Nephron (organoid): ENCODE measurements at regions not wholly inside any gene's neighbourhood (a gene's known extent, or its start where the extent isn't known, plus 50 kb on each side); places are given as distances from the start of the nearest gene placed in this dataset.
A peak's percentile ranks its signal among the peaks of the same experiment; 100 is the strongest.

Source experiments
- H3K27ac Mint-ChIP-seq, 3 experiments: 2 replicates each; pipeline ENCODE4 v1.8.0; 2020; ENCODE audit warnings: mixed read lengths in 3 of 3, mild to moderate bottlenecking in 2 of 3, moderate library complexity in 1 of 3
- H3K27me3 Mint-ChIP-seq: 2 replicates; pipeline ENCODE4 v1.8.0; 2021; ENCODE audit warnings: low read depth, mild to moderate bottlenecking, moderate library complexity, mixed read lengths
- H3K36me3 Mint-ChIP-seq: 2 replicates; pipeline ENCODE4 v1.8.0; 2020; ENCODE audit warnings: low read depth, mixed read lengths
- H3K4me1 Mint-ChIP-seq: 2 replicates; pipeline ENCODE4 v1.8.0; 2020; ENCODE audit warnings: mixed read lengths
- H3K4me3 Mint-ChIP-seq, 3 experiments: 2 replicates each; pipeline ENCODE4 v1.8.0; 2020; ENCODE audit warnings: mild to moderate bottlenecking in 3 of 3, mixed read lengths in 3 of 3, moderate library complexity in 2 of 3
- H3K9me3 Mint-ChIP-seq: 2 replicates; pipeline ENCODE4 v1.8.0; 2020; ENCODE audit warnings: mixed read lengths
- TF ChIP-seq, protein P1 (sequence below), 3 experiments: fragments of 200-600 bp; sonication (generic); IDR thresholded peaks; one replicate each; pipeline ENCODE4 v1.5.0; 2021; ENCODE audit warnings: antibody characterized with exemption in 3 of 3; ENCODE audit not compliant: unreplicated experiment in 3 of 3

DNA sequence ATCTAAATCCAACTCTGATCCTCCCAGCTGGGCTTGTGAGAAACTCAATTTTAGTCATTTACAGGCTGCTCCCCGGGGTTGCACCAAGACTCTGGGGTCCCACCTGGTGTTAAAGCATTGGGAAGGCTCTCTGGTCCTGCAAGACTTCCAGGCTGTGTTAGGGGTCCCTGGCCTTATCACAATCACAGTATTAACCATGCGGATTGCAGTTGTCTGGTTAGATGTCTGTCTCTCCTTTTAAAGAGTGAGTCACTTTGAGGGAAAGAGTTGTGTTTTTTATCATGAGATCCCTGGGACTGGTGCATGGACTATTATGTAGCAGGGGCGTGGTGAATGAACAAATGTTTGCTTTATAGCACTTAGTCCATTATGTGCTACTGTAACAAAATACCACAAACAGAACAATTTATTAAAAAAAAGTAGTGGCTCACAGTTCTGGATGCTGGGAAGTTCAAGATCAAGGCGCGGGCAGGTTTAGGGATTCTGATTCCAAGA, 531.4 kb downstream of the FUT8 start:
- Mint-ChIP-seq H3K27ac (peak overlapping the region in 1 of 3 experiments; percentile 9), H3K27me3 (peaks cover 38% of the 10 kb centered on the region), H3K4me1 (peaks cover 25% of the 10 kb centered on the region), H3K4me3 (no peak overlapping the region), H3K36me3 (no peaks in the 10 kb centered on the region), H3K9me3 (no peaks in the 10 kb centered on the region)
- TF ChIP-seq, protein P1, sequence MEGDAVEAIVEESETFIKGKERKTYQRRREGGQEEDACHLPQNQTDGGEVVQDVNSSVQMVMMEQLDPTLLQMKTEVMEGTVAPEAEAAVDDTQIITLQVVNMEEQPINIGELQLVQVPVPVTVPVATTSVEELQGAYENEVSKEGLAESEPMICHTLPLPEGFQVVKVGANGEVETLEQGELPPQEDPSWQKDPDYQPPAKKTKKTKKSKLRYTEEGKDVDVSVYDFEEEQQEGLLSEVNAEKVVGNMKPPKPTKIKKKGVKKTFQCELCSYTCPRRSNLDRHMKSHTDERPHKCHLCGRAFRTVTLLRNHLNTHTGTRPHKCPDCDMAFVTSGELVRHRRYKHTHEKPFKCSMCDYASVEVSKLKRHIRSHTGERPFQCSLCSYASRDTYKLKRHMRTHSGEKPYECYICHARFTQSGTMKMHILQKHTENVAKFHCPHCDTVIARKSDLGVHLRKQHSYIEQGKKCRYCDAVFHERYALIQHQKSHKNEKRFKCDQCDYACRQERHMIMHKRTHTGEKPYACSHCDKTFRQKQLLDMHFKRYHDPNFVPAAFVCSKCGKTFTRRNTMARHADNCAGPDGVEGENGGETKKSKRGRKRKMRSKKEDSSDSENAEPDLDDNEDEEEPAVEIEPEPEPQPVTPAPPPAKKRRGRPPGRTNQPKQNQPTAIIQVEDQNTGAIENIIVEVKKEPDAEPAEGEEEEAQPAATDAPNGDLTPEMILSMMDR (IDR thresholded peaks at IDR 0.05; ENCODE audit: unreplicated experiment in 3 of 3): no peak

DNA sequence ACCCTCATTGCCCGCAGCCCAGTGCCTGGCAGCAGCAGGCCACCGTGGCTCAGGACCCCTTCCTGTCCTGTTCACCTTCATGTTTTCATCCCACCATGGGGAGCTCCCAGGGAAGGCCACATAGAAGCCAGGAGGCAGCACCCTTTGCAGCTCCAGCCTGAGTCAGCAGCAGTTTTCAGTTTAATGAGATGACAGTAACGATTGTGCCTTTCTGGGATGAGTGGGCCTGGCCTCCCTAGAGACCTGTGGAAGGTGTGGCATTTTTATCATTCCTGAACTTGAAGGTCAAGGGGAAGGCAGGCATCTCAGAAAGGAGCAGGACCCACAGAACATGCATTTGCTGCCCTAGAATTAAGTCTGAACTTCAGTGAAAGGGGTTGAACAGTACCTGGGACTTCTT, 532.8 kb downstream of the FUT8 start:
- peaks cover 34% of the 10 kb centered on the region for H3K4me1 Mint-ChIP-seq
- TF ChIP-seq, protein P1 (IDR thresholded peaks at IDR 0.05; ENCODE audit: unreplicated experiment in 3 of 3): no peak
- peaks cover 51% of the 10 kb centered on the region for H3K27me3 Mint-ChIP-seq
- no peaks in the 10 kb centered on the region for H3K9me3 Mint-ChIP-seq
- H3K4me3 Mint-ChIP-seq: no peak overlapping the region
- H3K27ac Mint-ChIP-seq: no peak overlapping the region
- no peaks in the 10 kb centered on the region for H3K36me3 Mint-ChIP-seq

DNA sequence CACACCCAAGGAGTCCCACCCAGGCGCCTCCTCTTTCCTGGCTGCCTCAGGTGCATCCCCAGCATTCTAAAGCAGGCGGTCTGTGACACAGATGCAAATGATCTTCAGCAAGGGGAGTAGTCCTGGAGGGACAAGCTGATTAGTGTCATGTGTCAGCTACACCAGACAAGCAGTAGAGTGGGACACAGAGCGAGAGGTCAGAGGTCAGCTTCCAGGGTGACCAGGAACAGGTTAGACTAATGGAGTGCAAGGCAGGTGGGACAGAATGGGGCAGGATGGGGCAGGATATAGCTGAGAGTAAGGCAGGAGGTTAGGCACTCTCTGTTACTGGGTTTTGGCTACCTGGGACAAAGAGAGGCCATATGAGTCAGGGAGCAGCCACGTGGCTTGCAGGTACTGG, 534.0 kb downstream of the FUT8 start:
- H3K27ac Mint-ChIP-seq: no peak overlapping the region
- H3K27me3 Mint-ChIP-seq: peaks cover 50% of the 10 kb centered on the region
- no peaks in the 10 kb centered on the region for H3K9me3 Mint-ChIP-seq
- H3K4me3 Mint-ChIP-seq: no peak overlapping the region
- H3K4me1 Mint-ChIP-seq: peaks cover 40% of the 10 kb centered on the region
- TF ChIP-seq, protein P1 (IDR thresholded peaks at IDR 0.05; ENCODE audit: unreplicated experiment in 3 of 3): no peak
- no peaks in the 10 kb centered on the region for H3K36me3 Mint-ChIP-seq

DNA sequence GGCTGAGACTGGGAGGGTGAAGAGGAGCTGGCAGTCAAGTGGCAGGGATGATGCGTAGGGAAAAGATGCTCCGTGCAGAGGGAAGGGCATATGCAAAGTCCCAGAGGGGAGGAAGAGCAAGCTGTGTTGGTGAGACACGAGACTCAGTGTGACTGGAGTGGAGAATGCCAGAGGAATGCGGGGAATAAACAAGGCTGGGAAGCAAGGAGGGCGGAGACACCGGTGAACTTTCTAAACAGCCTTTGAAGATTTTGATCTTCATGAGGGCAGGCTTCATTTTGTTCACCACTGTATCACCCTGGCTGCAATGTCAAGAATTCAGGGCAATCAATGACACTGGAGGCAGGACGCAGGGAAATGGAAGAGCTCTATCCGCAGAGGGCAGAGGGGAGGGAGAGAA, 535.8 kb downstream of the FUT8 start:
- H3K4me3 Mint-ChIP-seq: no peak overlapping the region
- H3K9me3 Mint-ChIP-seq: no peaks in the 10 kb centered on the region
- no peaks in the 10 kb centered on the region for H3K36me3 Mint-ChIP-seq
- no peak overlapping the region for H3K27ac Mint-ChIP-seq
- TF ChIP-seq, protein P1 (IDR thresholded peaks at IDR 0.05; ENCODE audit: unreplicated experiment in 3 of 3): no peak
- H3K4me1 Mint-ChIP-seq: peaks cover 53% of the 10 kb centered on the region
- H3K27me3 Mint-ChIP-seq: peaks cover 54% of the 10 kb centered on the region

DNA sequence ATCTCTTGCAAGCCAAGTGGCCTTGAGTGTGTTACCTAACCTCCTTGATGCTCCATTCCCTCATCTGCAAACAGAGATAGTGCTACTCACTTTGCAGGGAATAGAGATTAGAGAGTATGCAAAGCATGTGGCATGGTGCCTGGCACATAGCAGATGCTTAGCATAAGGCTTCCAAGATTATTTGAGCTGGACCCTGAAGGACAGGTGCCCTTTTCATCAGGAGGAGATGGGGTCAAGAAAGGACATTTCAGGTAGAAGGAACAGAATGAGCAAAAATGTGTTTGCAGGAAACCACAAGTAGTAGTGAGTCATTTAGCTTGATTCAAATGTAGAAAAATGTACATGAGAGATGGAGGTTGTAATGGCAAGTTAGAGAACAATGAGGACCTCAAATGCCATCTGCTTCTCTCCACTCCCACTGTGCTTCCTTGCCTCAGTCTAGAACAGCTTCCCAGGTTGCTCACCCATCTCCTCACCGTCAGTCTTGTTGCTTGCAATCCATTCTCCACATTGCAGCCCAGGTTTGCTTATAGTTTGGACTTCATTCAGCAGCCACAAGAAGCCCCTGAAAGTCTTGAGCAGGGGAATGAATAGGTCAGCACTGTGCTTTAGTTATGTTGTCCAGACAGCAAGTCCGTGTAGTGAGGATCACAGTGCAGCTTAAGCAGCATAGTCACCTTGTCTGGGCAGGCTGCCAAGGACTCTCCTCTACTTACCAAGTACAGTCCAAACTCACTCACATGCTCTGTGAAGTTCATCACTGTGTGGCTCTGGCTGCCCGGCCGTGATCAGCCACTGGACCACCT, 536.3 kb upstream of the CCDC196 start:
- Mint-ChIP-seq H3K27me3 (peaks cover 53% of the 10 kb centered on the region), H3K36me3 (no peaks in the 10 kb centered on the region), H3K4me3 (no peak overlapping the region), H3K9me3 (no peaks in the 10 kb centered on the region), H3K27ac (peak overlapping the region in 1 of 3 experiments; percentile 23), H3K4me1 (peaks cover 37% of the 10 kb centered on the region)
- TF ChIP-seq, protein P1 (IDR thresholded peaks at IDR 0.05; ENCODE audit: unreplicated experiment in 3 of 3): no peak

DNA sequence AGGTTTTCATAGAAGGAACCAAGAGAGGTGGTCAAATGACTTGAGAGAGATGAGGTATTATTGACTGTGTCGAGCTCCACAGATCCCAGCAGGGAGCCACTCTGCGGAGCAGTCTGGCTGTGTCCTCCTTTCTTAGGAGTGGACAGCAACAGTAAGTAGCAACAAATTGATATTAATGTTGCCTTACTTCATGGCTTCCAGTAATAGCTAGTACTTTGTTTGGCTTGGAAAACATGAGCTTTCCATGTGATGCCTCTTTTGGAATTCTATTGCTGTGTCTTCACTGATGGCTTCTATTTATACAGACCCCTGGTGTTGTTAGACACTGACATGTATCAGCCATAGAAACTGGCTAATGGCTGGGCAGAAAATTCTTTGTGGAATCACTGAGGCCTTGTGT, 531.2 kb upstream of the CCDC196 start:
- TF ChIP-seq, protein P1 (IDR thresholded peaks at IDR 0.05; ENCODE audit: unreplicated experiment in 3 of 3): no peak
- H3K9me3 Mint-ChIP-seq: no peaks in the 10 kb centered on the region
- peaks cover 34% of the 10 kb centered on the region for H3K4me1 Mint-ChIP-seq
- no peak overlapping the region for H3K27ac Mint-ChIP-seq
- H3K4me3 Mint-ChIP-seq: no peak overlapping the region
- H3K36me3 Mint-ChIP-seq: no peaks in the 10 kb centered on the region
- peaks cover 19% of the 10 kb centered on the region for H3K27me3 Mint-ChIP-seq
